ENCODE measurements at regions not wholly inside any gene's neighbourhood (a gene's known extent, or its start where the extent isn't known, plus 50 kb on each side); places are given as distances from the start of the nearest gene placed in this dataset.

GRCh38 chr16:54687043-54687899, 243.4 kb upstream of the IRX5 start:
- Histone ChIP-seq H3K27ac (no peak overlapping the region), H3K4me1 (replicated peaks in 1 of 2) (peaks cover 0 to 18% of the 10 kb centered on the region in 2 donors), H3K4me3 (no peak overlapping the region)
- in situ Hi-C loops (cut with MboI; ENCODE audit: low pct_unique_long_range_greater_than_20kb in 2 of 9, low sequenced_read_pairs in 9 of 9, unreplicated experiment in 9 of 9), result no loop called here
- ATAC-seq (replicated peaks in 6 of 8), result peak in 5 of 8 experiments; percentile 41 to 90 (median 74)
- WGBS, 10 experiments, result 48 to 93% (median 77%) methylated on average over 2 to 8 of the region's 8 CpGs

- Histone ChIP-seq H3K27ac (no peak overlapping the region), H3K4me3 (no peak overlapping the region), H3K4me1 (replicated peaks in 1 of 2) (peaks cover 0 to 24% of the 10 kb centered on the region in 2 donors)
- in situ Hi-C loops (cut with MboI; ENCODE audit: low pct_unique_long_range_greater_than_20kb in 2 of 9, low sequenced_read_pairs in 9 of 9, unreplicated experiment in 9 of 9), result no loop called here
- no peak for ATAC-seq (replicated peaks in 6 of 8)
These were observed 245.0 kb upstream of the IRX5 start for GRCh38 chr16:54685682-54686081.

GRCh38 chr16:54679531-54679930, 251.1 kb upstream of the IRX5 start:
- Histone ChIP-seq H3K4me3 (no peak overlapping the region), H3K4me1 (replicated peaks in 1 of 2) (peaks cover 0 to 10% of the 10 kb centered on the region in 2 donors), H3K27ac (no peak overlapping the region)
- 73 to 100% (median 100%) methylated on average over 1 to 2 of the region's 4 CpGs; no CpG with 5 or more reads in 2 of the 10 experiments for WGBS, 10 experiments
- no peak for ATAC-seq (replicated peaks in 6 of 8)
- in situ Hi-C loops (cut with MboI; ENCODE audit: low pct_unique_long_range_greater_than_20kb in 2 of 9, low sequenced_read_pairs in 9 of 9, unreplicated experiment in 9 of 9), result no loop called here

- no peak for ATAC-seq (replicated peaks in 6 of 8)
- Histone ChIP-seq H3K27ac (no peak overlapping the region), H3K4me1 (replicated peaks in 1 of 2) (peaks cover 0 to 21% of the 10 kb centered on the region in 2 donors), H3K4me3 (no peak overlapping the region)
- WGBS, 10 experiments, result 25 to 100% (median 86%) methylated on average over 1 to 6 of the region's 6 CpGs
- in situ Hi-C loops (cut with MboI; ENCODE audit: low pct_unique_long_range_greater_than_20kb in 2 of 9, low sequenced_read_pairs in 9 of 9, unreplicated experiment in 9 of 9), result no loop called here
These were observed 253.2 kb upstream of the IRX5 start for GRCh38 chr16:54677308-54677950.

GRCh38 chr16:54673313-54673712, 257.4 kb upstream of the IRX5 start:
- 60 to 100% (median 88%) methylated on average over 1 of the region's 1 CpG; no CpG with 5 or more reads in 3 of the 10 experiments for WGBS, 10 experiments
- ATAC-seq (replicated peaks in 6 of 8), result no peak
- H3K27ac ChIP-seq, result no peak overlapping the region
- H3K4me3 ChIP-seq, result no peak overlapping the region
- peaks cover 0 to 11% of the 10 kb centered on the region in 2 donors for H3K4me1 ChIP-seq (replicated peaks in 1 of 2)
- in situ Hi-C loops (cut with MboI; ENCODE audit: low pct_unique_long_range_greater_than_20kb in 2 of 9, low sequenced_read_pairs in 9 of 9, unreplicated experiment in 9 of 9), result no loop called here

- H3K27ac ChIP-seq, result no peak overlapping the region
- ATAC-seq (replicated peaks in 6 of 8), result no peak
- 25 to 100% (median 67%) methylated on average over 1 of the region's 1 CpG; no CpG with 5 or more reads in 4 of the 10 experiments for WGBS, 10 experiments
- in situ Hi-C loops (cut with MboI; ENCODE audit: low pct_unique_long_range_greater_than_20kb in 2 of 9, low sequenced_read_pairs in 9 of 9, unreplicated experiment in 9 of 9), result no loop called here
- no peak overlapping the region for H3K4me3 ChIP-seq
- H3K4me1 ChIP-seq (replicated peaks in 1 of 2), result peaks cover 0 to 11% of the 10 kb centered on the region in 2 donors
These were observed 258.2 kb upstream of the IRX5 start for GRCh38 chr16:54672500-54672899.

- no peak overlapping the region for H3K27ac ChIP-seq
- H3K4me1 ChIP-seq (replicated peaks in 1 of 2), result peaks cover 16 to 27% of the 10 kb centered on the region in 2 donors
- in situ Hi-C loops (cut with MboI; ENCODE audit: low pct_unique_long_range_greater_than_20kb in 2 of 9, low sequenced_read_pairs in 9 of 9, unreplicated experiment in 9 of 9), result no loop called here
- no peak for ATAC-seq (replicated peaks in 6 of 8)
- no peak overlapping the region for H3K4me3 ChIP-seq
- 91 to 100% (median 100%) methylated on average over 1 to 2 of the region's 2 CpGs; no CpG with 5 or more reads in 5 of the 10 experiments for WGBS, 10 experiments
These were observed 273.0 kb upstream of the IRX5 start for GRCh38 chr16:54657709-54658102.

GRCh38 chr16:54657058-54657708, 273.5 kb upstream of the IRX5 start:
- H3K4me1 ChIP-seq (replicated peaks in 1 of 2), result peaks cover 16 to 27% of the 10 kb centered on the region in 2 donors
- no peak overlapping the region for H3K27ac ChIP-seq
- peak in 7 of 8 experiments; percentile 39 to 89 (median 64) for ATAC-seq (replicated peaks in 6 of 8)
- WGBS, 10 experiments, result 62 to 100% (median 91%) methylated on average over 1 to 5 of the region's 5 CpGs
- H3K4me3 ChIP-seq, result no peak overlapping the region
- in situ Hi-C loops (cut with MboI; ENCODE audit: low pct_unique_long_range_greater_than_20kb in 2 of 9, low sequenced_read_pairs in 9 of 9, unreplicated experiment in 9 of 9), result no loop called here

- no peak overlapping the region for H3K27ac ChIP-seq
- in situ Hi-C loops (cut with MboI; ENCODE audit: low pct_unique_long_range_greater_than_20kb in 2 of 9, low sequenced_read_pairs in 9 of 9, unreplicated experiment in 9 of 9), result no loop called here
- ATAC-seq (replicated peaks in 6 of 8), result peak in 3 of 8 experiments; percentile 11 to 34 (median 24)
- H3K4me1 ChIP-seq (replicated peaks in 1 of 2), result peaks cover 33 to 39% of the 10 kb centered on the region in 2 donors
- 4 to 20% (median 10%) methylated on average over 2 to 13 of the region's 14 CpGs; no CpG with 5 or more reads in 1 of the 10 experiments for WGBS, 10 experiments
- H3K4me3 ChIP-seq, result no peak overlapping the region
These were observed 275.5 kb upstream of the IRX5 start for GRCh38 chr16:54655121-54655590.

GRCh38 chr16:54654429-54654828, 276.2 kb upstream of the IRX5 start:
- Histone ChIP-seq H3K4me1 (replicated peaks in 1 of 2) (peaks cover 40 to 47% of the 10 kb centered on the region in 2 donors), H3K27ac (no peak overlapping the region), H3K4me3 (no peak overlapping the region)
- ATAC-seq (replicated peaks in 6 of 8), result peak in 2 of 8 experiments; percentile 31 to 32
- WGBS, 10 experiments, result 0 to 77% (median 13%) methylated on average over 1 to 8 of the region's 12 CpGs
- in situ Hi-C loops (cut with MboI; ENCODE audit: low pct_unique_long_range_greater_than_20kb in 2 of 9, low sequenced_read_pairs in 9 of 9, unreplicated experiment in 9 of 9), result no loop called here

GRCh38 chr16:54652201-54652770, 278.4 kb upstream of the IRX5 start:
- WGBS, 10 experiments, result 45 to 58% (median 51%) methylated on average over 3 to 6 of the region's 6 CpGs; no CpG with 5 or more reads in 1 of the 10 experiments
- no peak for ATAC-seq (replicated peaks in 6 of 8)

GRCh38 chr16:54651440-54652195, 279.0 kb upstream of the IRX5 start:
- in situ Hi-C loops (cut with MboI; ENCODE audit: low pct_unique_long_range_greater_than_20kb in 2 of 9, low sequenced_read_pairs in 9 of 9, unreplicated experiment in 9 of 9), result no loop called here
- peaks cover 49 to 55% of the 10 kb centered on the region in 2 donors for H3K4me1 ChIP-seq (replicated peaks in 1 of 2)
- H3K27ac ChIP-seq, result no peak overlapping the region
- peak in 3 of 8 experiments; percentile 13 to 39 (median 20) for ATAC-seq (replicated peaks in 6 of 8)
- WGBS, 10 experiments, result 5 to 84% (median 53%) methylated on average over 2 to 14 of the region's 19 CpGs; no CpG with 5 or more reads in 1 of the 10 experiments
- H3K4me3 ChIP-seq, result no peak overlapping the region

More at GRCh38 chr16:54652201-54652770, 278.4 kb upstream of the IRX5 start:
- in situ Hi-C loops (cut with MboI; ENCODE audit: low pct_unique_long_range_greater_than_20kb in 2 of 9, low sequenced_read_pairs in 9 of 9, unreplicated experiment in 9 of 9), result no loop called here
- Histone ChIP-seq H3K4me3 (no peak overlapping the region), H3K27ac (no peak overlapping the region), H3K4me1 (replicated peaks in 1 of 2) (peaks cover 49 to 55% of the 10 kb centered on the region in 2 donors)
